ENCODE measurements at regions not wholly inside any gene's neighbourhood (a gene's known extent, or its start where the extent isn't known, plus 50 kb on each side); places are given as distances from the start of the nearest gene placed in this dataset.

DNA sequence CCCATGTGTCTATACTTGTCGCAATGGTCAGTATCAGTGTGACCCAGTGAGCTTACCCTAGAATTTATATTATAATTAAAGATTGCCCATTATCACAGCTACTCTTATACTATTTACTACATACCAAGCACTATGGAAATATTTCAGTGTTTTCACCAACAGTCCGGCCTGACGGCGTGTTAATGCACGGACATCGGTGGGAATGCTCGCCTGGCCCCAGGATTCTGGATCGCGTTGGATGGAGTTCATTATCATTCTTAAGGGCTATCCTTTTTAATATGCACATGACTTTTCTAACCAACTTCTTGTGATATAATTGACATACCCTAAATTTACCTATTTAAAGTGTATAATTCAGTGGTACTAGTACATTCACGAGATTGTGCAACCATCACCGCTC is 51.8 kb upstream of the AFDN start:
- DNase-seq (ENCODE audit: low read depth in 2 of 2): no peak

DNA sequence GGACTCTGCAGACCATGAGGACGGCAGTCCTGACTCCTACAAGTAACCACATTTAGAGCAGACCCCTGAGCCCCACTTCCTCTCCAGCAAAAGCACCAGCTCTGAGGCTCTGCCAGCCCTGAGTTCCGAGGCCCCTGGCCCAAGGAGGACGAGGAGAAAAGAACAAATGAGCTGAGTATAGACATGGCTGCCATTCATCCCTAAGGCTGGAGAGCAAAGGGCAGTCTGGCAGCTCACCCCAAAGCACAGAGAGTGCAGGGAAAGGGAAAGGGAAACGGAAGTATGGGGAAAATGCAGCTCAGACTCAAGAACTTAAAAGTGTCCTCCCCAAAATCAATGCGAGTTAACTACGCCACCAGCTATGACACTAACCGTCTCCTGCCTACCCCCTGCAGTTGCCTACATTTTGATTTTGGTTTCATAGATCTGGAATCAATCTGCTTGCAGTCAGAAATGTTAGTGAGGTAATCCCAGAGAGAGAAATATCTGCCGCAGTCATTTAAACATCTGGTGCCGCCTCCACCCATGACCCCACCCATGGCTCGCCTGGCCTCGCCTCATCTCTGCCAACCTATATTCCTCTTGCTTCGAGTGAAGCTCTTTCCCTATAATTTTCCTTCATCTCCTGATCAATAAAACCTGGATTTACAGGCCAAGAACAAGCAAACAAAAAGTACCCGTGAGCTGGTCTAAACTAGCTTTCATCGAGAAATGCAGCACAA is 49.6 kb upstream of the AFDN start:
- DNase-seq (ENCODE audit: low read depth in 2 of 2): no peak
